ENCODE measurements at regions not wholly inside any gene's neighbourhood (a gene's known extent, or its start where the extent isn't known, plus 50 kb on each side); places are given as distances from the start of the nearest gene placed in this dataset.

- TF ChIP-seq CTCF (IDR thresholded peaks at IDR 0.05; ENCODE audit: insufficient read depth, low read length), result no peak
- no peak for TF ChIP-seq POLR2AphosphoS5 (IDR thresholded peaks at IDR 0.05; ENCODE audit: low read depth)
- TF ChIP-seq REST (IDR thresholded peaks at IDR 0.05; ENCODE audit: insufficient replicate concordance, low read depth), result no peak
- no peak for TF ChIP-seq GABPA (IDR thresholded peaks at IDR 0.05; ENCODE audit: low read depth)
- no peak for TF ChIP-seq SPI1 (IDR thresholded peaks at IDR 0.05; ENCODE audit: borderline replicate concordance, low read depth)
These were observed 138.2 kb downstream of the GLUL start for GRCh38 chr1:182253319-182253860.
